DMS 273 (cell line): ENCODE measurements at regions not wholly inside any gene's neighbourhood (a gene's known extent, or its start where the extent isn't known, plus 50 kb on each side); places are given as distances from the start of the nearest gene placed in this dataset.

Experiments
- DNase-seq: peaks from one replicate; lab custom pipeline; 2025; ENCODE audit not compliant: unreplicated experiment; lab: John Stamatoyannopoulos, UW

GRCh38 chr19:16000024-16000663, 51.3 kb downstream of the OR10H4 start:
- DNase-seq = no peak

GRCh38 chr19:16001481-16002312, 52.9 kb downstream of the OR10H4 start:
- DNase-seq = no peak

- DNase-seq = no peak
These were observed 53.9 kb downstream of the OR10H4 start for GRCh38 chr19:16002406-16003384.

DNA sequence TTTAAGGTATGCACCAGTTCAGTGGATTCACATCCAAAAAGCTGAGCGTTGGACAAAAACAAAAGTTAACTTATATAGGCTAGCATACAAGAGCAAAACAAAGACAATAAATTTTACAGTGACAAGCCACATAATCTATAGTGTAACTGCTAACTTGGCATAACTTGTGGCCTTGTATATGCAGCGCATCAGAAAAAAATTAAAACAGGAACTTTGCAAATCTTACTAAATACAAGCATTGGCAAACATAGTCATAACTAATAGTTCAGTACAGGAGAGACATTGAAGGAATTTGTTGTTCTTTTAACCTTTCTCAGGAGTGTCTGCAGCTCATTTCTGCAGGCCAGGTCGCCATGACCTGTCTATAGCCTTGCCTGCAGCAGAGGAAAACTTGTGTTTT, 54.6 kb downstream of the OR10H4 start:
- no peak for DNase-seq

DNA sequence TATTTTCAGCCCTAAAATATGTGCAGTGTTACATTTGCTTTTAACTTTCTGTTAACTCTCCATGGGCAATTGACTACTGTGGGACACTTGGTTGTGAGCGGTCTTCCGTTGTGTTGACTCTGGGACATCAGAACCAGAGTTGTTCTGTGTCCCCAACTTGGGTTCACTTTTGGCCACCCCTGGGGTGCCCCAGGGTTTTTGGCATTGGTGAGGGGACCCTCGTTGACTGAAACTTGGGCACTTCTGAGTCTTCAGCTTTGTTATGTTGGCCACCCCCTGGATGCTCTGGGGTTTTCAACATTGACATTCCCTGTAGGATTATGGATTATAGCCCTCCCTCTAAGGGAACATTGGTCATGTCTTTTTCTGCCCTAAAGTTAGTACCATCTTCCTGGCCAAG, 57.1 kb downstream of the OR10H4 start:
- DNase-seq = no peak

- no peak for DNase-seq
These were observed 63.7 kb upstream of the TPM4 start for GRCh38 chr19:16012552-16012951.

- DNase-seq = no peak
These were observed 63.0 kb upstream of the TPM4 start for GRCh38 chr19:16013181-16013850.

GRCh38 chr19:16013851-16014840, 62.1 kb upstream of the TPM4 start:
- DNase-seq = no peak

- DNase-seq = no peak
These were observed 61.1 kb upstream of the TPM4 start for GRCh38 chr19:16014923-16015804.

DNA sequence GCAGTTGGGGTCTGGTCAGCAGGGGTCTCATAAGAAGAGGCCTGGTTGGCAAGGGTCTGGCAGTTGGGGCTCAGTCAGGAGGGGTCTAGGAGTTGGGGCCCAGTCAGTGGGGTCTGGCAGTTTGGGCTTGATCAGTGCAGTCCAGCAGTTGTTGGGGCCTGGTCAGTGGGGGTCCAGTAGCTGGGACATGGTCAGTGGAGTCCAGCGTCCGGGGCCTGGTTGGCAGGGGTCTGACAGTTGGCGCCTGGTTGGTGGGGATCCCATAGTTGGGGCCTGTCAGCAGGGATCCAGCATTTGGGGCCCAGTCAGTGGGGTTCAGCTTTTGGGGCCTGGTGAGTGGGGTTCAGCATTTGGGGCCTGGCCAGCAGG, 60.5 kb upstream of the TPM4 start:
- DNase-seq = no peak

- DNase-seq = no peak
These were observed 59.8 kb upstream of the TPM4 start for GRCh38 chr19:16016226-16017137.

GRCh38 chr19:16017138-16017490, 59.2 kb upstream of the TPM4 start:
- no peak for DNase-seq

DNA sequence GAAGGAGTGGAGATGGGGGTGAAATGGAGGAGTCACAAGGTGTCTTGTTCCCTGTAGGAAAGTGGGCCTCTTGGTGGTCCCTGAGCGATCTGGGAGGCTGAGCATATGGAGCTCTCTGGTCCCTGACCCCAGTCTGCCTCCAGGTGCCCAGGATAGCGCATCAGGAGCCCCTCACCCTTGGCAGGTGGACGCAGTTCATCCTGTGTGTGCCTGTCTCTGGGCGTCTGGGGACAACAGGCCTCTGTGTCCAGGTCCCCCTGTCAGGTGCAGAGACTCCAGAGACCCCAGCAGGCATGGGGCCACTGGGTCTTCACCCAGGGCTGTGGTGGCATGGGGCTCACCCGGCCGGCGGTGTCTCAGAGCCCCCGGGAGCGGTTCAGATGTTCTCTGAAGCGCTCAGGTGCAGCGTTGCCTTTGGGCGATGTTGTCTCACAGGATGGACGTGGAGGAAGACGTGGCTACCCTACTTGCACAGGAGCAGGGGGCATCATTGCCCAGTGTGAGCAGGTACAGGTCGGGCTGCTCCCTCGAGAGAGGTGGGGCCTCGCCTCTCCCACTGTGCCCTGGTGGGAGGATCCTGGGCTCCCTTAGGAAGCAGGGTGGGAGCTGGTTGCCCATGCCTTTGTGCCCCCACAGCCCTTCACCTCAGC, 58.1 kb upstream of the TPM4 start:
- DNase-seq = no peak

- no peak for DNase-seq
These were observed 57.3 kb upstream of the TPM4 start for GRCh38 chr19:16018801-16019551.

- DNase-seq = no peak
These were observed 56.4 kb upstream of the TPM4 start for GRCh38 chr19:16019691-16020448.

GRCh38 chr19:16021796-16022195, 54.5 kb upstream of the TPM4 start:
- DNase-seq = no peak
